K562 (cell line): ENCODE measurements at regions not wholly inside any gene's neighbourhood (a gene's known extent, or its start where the extent isn't known, plus 50 kb on each side); places are given as distances from the start of the nearest gene placed in this dataset.

Experiments
- ATAC-seq: fragments of 200-7000 bp; cut with Tn5 transposase; 3 replicates; pipeline ENCODE4 v1.9.1; 2020; ENCODE audit warnings: moderate library complexity
- BruUV-seq: library from RNA; stranded (reverse); fragments of 400-500 nt; replicated peaks from 2 replicates; lab custom pipeline; 2021; lab: Mats Ljungman, UMichigan
- CTCF ChIA-PET: fragments of 300-600 bp; formaldehyde crosslinking; extraction: SDS; loops from one replicate; lab custom pipeline; 2021; ENCODE audit warnings: low intra/inter-chr PET ratio; lab: Yijun Ruan, JAX
- POLR2A ChIA-PET: fragments of 300-600, 350-650 bp; sonication (Branson Sonifier 250); formaldehyde crosslinking; extraction: SDS; loops from one replicate; lab custom pipeline; 2021; ENCODE audit warnings: antibody characterized with exemption, inconsistent platforms; lab: Yijun Ruan, JAX
- DNase-seq, 4 experiments: peaks; one replicate each; pipeline versions ENCODE4 v3.0.0 to v3.0.0-alpha.2; 2011 to 2018; ENCODE audit warnings: low spot score in 3 of 4, mixed read lengths in 3 of 4; ENCODE audit errors: extremely low read depth in 1 of 4
- FAIRE-seq: peaks from 2 replicates; lab custom pipeline; 2011; peaks lifted over from hg19 to GRCh38; lab: Jason Lieb, UNC
- H2AFZ ChIP-seq: 2 replicates; pipeline ENCODE4 v1.6.0; 2011; ENCODE audit warnings: low read depth, low read length, control low read depth, inconsistent platforms
- H3K27ac ChIP-seq: fragments of 200-600 bp; 3 replicates; pipeline ENCODE4 v1.8.0; 2011; ENCODE audit warnings: low read depth, mild to moderate bottlenecking, control low read depth, inconsistent platforms, low read length, moderate library complexity, mixed read lengths; ENCODE audit errors: extremely low read depth
- H3K27me3 ChIP-seq, 2 experiments: fragments of 300-600 bp in 1 of 2; 2 replicates in 1 of 2; 3 replicates in 1 of 2; pipeline versions ENCODE4 v1.6.0 to v1.8.0; 2011; ENCODE audit warnings: inconsistent platforms in 2 of 2, low read length in 2 of 2, mild to moderate bottlenecking in 1 of 2, mixed read lengths in 1 of 2, moderate library complexity in 1 of 2; ENCODE audit not compliant: control insufficient read depth in 2 of 2, insufficient read depth in 2 of 2
- H3K36me3 ChIP-seq: fragments of 300-600 bp; 3 replicates; pipeline ENCODE4 v1.8.0; 2011; ENCODE audit warnings: mild to moderate bottlenecking, low read length, inconsistent platforms; ENCODE audit not compliant: control insufficient read depth, insufficient read depth
- H3K4me1 ChIP-seq, 2 experiments: fragments of 200-600 bp in 1 of 2; replicated peaks in 1 of 2; 2 replicates in 1 of 2; 3 replicates in 1 of 2; pipeline versions ENCODE4 v1.5.1 to v1.8.0; 2011; ENCODE audit warnings: inconsistent platforms in 2 of 2, low read length in 2 of 2, mild to moderate bottlenecking in 1 of 2, mixed read lengths in 1 of 2, moderate library complexity in 1 of 2; ENCODE audit not compliant: control insufficient read depth in 2 of 2, insufficient read depth in 2 of 2
- H3K4me2 ChIP-seq: 2 replicates; pipeline ENCODE4 v1.6.1; 2011; ENCODE audit warnings: low read length, control low read depth, inconsistent platforms, mixed read lengths; ENCODE audit not compliant: insufficient read depth
- H3K4me3 ChIP-seq: fragments of 200-600 bp; sonication (generic), shearing (Covaris generic); 2 replicates; pipeline ENCODE4 v1.5.1; 2016; ENCODE audit warnings: control low read depth, inconsistent platforms
- H3K79me2 ChIP-seq: fragments of 200-600 bp; 3 replicates; pipeline ENCODE4 v1.8.0; 2011; ENCODE audit warnings: low read length, inconsistent platforms; ENCODE audit not compliant: control insufficient read depth, insufficient read depth
- H3K9ac ChIP-seq, 2 experiments: 2 replicates each; pipeline versions ENCODE4 v1.6.0 to v1.6.1; 2011; ENCODE audit warnings: low read depth in 2 of 2, low read length in 2 of 2, control low read depth in 1 of 2, inconsistent platforms in 1 of 2, mild to moderate bottlenecking in 1 of 2, mixed read lengths in 1 of 2; ENCODE audit not compliant: insufficient read depth in 1 of 2
- H3K9me1 ChIP-seq: one replicate; pipeline ENCODE4 v1.6.0; 2011; ENCODE audit warnings: inconsistent platforms, mild to moderate bottlenecking, low read length, moderate library complexity; ENCODE audit not compliant: control insufficient read depth, insufficient read depth
- H3K9me3 ChIP-seq: replicated peaks from 2 replicates; pipeline ENCODE4 v1.5.1; 2011; ENCODE audit warnings: low read depth, low read length, inconsistent platforms; ENCODE audit not compliant: control insufficient read depth, insufficient read depth
- H4K20me1 ChIP-seq: replicated peaks from 2 replicates; pipeline ENCODE4 v1.6.1; 2011; ENCODE audit warnings: low read length, inconsistent platforms, mixed read lengths; ENCODE audit not compliant: control insufficient read depth, insufficient read depth
- POU5F1 ChIP-seq: fragments of 150-350 bp; IDR thresholded peaks from 2 replicates; pipeline ENCODE4 v1.6.1; 2014; ENCODE audit warnings: borderline replicate concordance, low read length, low read depth, mild to moderate bottlenecking; ENCODE audit not compliant: partially characterized antibody
- TBP ChIP-seq: optimal IDR thresholded peaks from 2 replicates; pipeline ENCODE3; 2011; ENCODE audit warnings: low read depth, low read length, improper control_type of control experiment
- ZBTB49 ChIP-seq: sonication (generic); formaldehyde crosslinking; IDR thresholded peaks from 2 replicates; pipeline ENCODE4 v1.8.0; 2022; ENCODE audit warnings: missing genetic modification reagents, mild to moderate bottlenecking, borderline replicate concordance
- ZKSCAN8 ChIP-seq: fragments of 200-800 bp; sonication (Bioruptor generic); IDR thresholded peaks from 2 replicates; pipeline ENCODE4 v1.6.1; 2016; ENCODE audit warnings: missing genetic modification characterization, missing compliant biosample characterization
- WGBS: fragments of 100-300 bp; shearing (Covaris generic); methylation state at CpG from one replicate; pipeline ENCODE4 v1.1.6; 2016; ENCODE audit warnings: low coverage, mixed read lengths; ENCODE audit not compliant: insufficient coverage; ENCODE audit errors: missing lambda C conversion rate; 5-methylcytosine and 5-hydroxymethylcytosine counted together
- in situ Hi-C: fragments of 300-500 bp; cut with MboI; formaldehyde crosslinking; loops from 4 replicates; pipeline ENCODE4 v1.15.0; 2018; ENCODE audit warnings: inconsistent platforms, mixed read lengths
- intact Hi-C: fragments of 100-400 bp; cut with micrococcal nuclease; formaldehyde crosslinking; loops from 2 replicates; pipeline ENCODE4 v1.14.2; 2022

DNA sequence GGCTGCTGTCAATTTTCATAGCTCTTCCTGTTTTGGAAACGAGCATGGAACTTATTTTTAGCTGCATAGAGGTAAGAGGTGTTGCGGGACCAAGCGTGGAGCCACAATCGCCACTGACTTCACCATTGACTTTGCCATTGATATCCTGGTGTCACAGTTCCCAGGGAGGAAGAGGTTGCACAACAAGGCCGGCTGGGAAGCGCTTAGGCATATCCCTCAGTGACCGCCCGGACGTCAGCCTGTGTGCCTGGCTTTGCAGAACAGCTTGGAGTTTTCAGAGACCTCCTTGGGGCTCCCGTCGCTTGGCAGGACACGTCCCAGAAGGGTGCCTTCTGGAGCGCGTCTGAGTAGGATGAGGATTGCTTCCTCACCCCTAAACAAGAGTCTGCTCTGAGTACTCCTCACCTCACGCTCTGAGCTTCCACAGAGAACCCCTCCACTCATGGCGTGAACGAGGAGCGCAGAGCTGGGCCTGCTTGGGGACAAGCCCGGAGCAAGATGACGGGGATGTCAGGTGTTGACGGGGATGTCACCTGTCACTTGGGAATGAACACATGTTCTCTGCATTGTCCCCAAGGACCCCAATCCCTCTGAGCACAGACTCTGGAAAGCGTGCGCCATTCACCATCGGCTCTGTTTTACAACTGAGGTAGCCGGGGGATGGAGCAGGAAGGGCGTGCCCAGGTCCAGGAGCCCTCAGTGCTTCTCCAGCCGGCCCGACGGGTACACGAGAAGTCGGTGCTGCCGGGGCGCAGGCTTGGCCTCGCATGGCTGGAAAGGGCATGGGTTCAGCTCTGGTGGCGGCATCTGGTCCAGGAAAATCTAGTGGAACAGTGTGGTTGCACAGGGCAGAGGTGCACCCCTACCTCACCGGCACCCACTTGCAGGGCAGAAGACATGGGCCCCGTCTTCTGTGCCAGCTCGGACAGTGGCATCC lies 192.3 kb upstream of the SHH start:
- Histone ChIP-seq H3K9me1 (peaks cover 7% of the 10 kb centered on the region), H3K4me2 (no peak overlapping the region), H3K79me2 (no peaks in the 10 kb centered on the region), H3K27ac (no peak overlapping the region), H3K4me3 (no peak overlapping the region), H3K27me3 (peaks cover 44 to 68% of the 10 kb centered on the region in 2 experiments), H3K9ac (no peak overlapping the region), H3K4me1 (no peaks in the 10 kb centered on the region), H3K36me3 (no peaks in the 10 kb centered on the region), H4K20me1 (peaks cover 11% of the 10 kb centered on the region), H3K9me3 (no peaks in the 10 kb centered on the region), H2AFZ (no peak overlapping the region)
- no TSS peak for BruUV-seq
- POLR2A ChIA-PET: interaction anchor here (1.4 kb wide), 1 partner anchor 56 kb away, joined by 3 read pairs; no protein-coding TSS in a partner anchor
- CTCF ChIA-PET: no interaction called here
- FAIRE-seq (no peak), DNase-seq (no peak), ATAC-seq (no peak)
- in situ Hi-C loops: no loop called here
- intact Hi-C loops: no loop called here
- TF ChIP-seq ZKSCAN8 (no peak), POU5F1 (no peak), ZBTB49 (no peak), TBP (no peak)
- WGBS: under 1% methylated on average over 37 of the region's 38 CpGs
